ENCODE measurements at regions not wholly inside any gene's neighbourhood (a gene's known extent, or its start where the extent isn't known, plus 50 kb on each side); places are given as distances from the start of the nearest gene placed in this dataset.

- Histone ChIP-seq H3K4me1 (ENCODE audit: control insufficient read depth, insufficient read depth, low read length) (no peaks in the 10 kb centered on the region), H3K36me3 (ENCODE audit: control insufficient read depth in 2 of 2, insufficient read depth in 1 of 2, low read length in 2 of 2) (no peaks in the 10 kb centered on the region), H3K27ac (ENCODE audit: extremely low read depth, low read depth, low read length) (no peak overlapping the region), H3K4me3 (ENCODE audit: low read depth, low read length) (no peak overlapping the region), H3K9me3 (ENCODE audit: control insufficient read depth, insufficient read depth, low read depth, low read length) (no peaks in the 10 kb centered on the region)
- no peak for TF ChIP-seq ZNF311 (tag by site-specific recombination; IDR thresholded peaks at IDR 0.05; ENCODE audit: borderline replicate concordance)
- no peak for TF ChIP-seq ZBTB21 (tag by site-specific recombination; IDR thresholded peaks at IDR 0.05)
- no peak for TF ChIP-seq ZBTB1 (tag by site-specific recombination; IDR thresholded peaks at IDR 0.05)
- no peak for TF ChIP-seq ZNF571 (tag by site-specific recombination; IDR thresholded peaks at IDR 0.05)
- TF ChIP-seq BCL11A (tag by site-specific recombination; IDR thresholded peaks at IDR 0.05; ENCODE audit: low read depth) = no peak
- TF ChIP-seq, protein P1, sequence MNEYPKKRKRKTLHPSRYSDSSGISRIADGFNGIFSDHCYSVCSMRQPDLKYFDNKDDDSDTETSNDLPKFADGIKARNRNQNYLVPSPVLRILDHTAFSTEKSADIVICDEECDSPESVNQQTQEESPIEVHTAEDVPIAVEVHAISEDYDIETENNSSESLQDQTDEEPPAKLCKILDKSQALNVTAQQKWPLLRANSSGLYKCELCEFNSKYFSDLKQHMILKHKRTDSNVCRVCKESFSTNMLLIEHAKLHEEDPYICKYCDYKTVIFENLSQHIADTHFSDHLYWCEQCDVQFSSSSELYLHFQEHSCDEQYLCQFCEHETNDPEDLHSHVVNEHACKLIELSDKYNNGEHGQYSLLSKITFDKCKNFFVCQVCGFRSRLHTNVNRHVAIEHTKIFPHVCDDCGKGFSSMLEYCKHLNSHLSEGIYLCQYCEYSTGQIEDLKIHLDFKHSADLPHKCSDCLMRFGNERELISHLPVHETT (tag by site-specific recombination; IDR thresholded peaks at IDR 0.05) = no peak
- TF ChIP-seq ZFHX2 (tag by site-specific recombination; conservative IDR thresholded peaks at IDR 0.05) = no peak
- TF ChIP-seq OSR2 (tag by site-specific recombination; IDR thresholded peaks at IDR 0.05) = no peak
- no peak for TF ChIP-seq ZNF112 (tag by site-specific recombination; IDR thresholded peaks at IDR 0.05)
- no peak for TF ChIP-seq ZBTB48 (tag by site-specific recombination; IDR thresholded peaks at IDR 0.05)
- TF ChIP-seq ZNF549 (tag by site-specific recombination; IDR thresholded peaks at IDR 0.05) = no peak
- TF ChIP-seq, protein P2, sequence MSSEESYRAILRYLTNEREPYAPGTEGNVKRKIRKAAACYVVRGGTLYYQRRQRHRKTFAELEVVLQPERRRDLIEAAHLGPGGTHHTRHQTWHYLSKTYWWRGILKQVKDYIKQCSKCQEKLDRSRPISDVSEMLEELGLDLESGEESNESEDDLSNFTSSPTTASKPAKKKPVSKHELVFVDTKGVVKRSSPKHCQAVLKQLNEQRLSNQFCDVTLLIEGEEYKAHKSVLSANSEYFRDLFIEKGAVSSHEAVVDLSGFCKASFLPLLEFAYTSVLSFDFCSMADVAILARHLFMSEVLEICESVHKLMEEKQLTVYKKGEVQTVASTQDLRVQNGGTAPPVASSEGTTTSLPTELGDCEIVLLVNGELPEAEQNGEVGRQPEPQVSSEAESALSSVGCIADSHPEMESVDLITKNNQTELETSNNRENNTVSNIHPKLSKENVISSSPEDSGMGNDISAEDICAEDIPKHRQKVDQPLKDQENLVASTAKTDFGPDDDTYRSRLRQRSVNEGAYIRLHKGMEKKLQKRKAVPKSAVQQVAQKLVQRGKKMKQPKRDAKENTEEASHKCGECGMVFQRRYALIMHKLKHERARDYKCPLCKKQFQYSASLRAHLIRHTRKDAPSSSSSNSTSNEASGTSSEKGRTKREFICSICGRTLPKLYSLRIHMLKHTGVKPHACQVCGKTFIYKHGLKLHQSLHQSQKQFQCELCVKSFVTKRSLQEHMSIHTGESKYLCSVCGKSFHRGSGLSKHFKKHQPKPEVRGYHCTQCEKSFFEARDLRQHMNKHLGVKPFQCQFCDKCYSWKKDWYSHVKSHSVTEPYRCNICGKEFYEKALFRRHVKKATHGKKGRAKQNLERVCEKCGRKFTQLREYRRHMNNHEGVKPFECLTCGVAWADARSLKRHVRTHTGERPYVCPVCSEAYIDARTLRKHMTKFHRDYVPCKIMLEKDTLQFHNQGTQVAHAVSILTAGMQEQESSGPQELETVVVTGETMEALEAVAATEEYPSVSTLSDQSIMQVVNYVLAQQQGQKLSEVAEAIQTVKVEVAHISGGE (tag by site-specific recombination; conservative IDR thresholded peaks at IDR 0.05; ENCODE audit: low read depth) = no peak
- TF ChIP-seq GLIS1 (tag by site-specific recombination; IDR thresholded peaks at IDR 0.05) = no peak
- no peak for TF ChIP-seq ZNF274 (IDR thresholded peaks at IDR 0.05; ENCODE audit: low read length)
- TF ChIP-seq ZNF274 (tag by site-specific recombination; IDR thresholded peaks at IDR 0.05; ENCODE audit: borderline replicate concordance) = no peak
- no peak for TF ChIP-seq ZNF292 (tag by site-specific recombination; IDR thresholded peaks at IDR 0.05; ENCODE audit: borderline replicate concordance, low read depth)
- no peak for TF ChIP-seq ZNF585B (tag by site-specific recombination; IDR thresholded peaks at IDR 0.05)
- TF ChIP-seq, protein P3, sequence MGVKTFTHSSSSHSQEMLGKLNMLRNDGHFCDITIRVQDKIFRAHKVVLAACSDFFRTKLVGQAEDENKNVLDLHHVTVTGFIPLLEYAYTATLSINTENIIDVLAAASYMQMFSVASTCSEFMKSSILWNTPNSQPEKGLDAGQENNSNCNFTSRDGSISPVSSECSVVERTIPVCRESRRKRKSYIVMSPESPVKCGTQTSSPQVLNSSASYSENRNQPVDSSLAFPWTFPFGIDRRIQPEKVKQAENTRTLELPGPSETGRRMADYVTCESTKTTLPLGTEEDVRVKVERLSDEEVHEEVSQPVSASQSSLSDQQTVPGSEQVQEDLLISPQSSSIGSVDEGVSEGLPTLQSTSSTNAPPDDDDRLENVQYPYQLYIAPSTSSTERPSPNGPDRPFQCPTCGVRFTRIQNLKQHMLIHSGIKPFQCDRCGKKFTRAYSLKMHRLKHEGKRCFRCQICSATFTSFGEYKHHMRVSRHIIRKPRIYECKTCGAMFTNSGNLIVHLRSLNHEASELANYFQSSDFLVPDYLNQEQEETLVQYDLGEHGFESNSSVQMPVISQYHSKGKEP (tag by site-specific recombination; IDR thresholded peaks at IDR 0.05) = no peak
- TF ChIP-seq ZNF792 (tag by site-specific recombination; IDR thresholded peaks at IDR 0.05) = no peak
- TF ChIP-seq WT1 (tag by site-specific recombination; IDR thresholded peaks at IDR 0.05) = no peak
- no peak for TF ChIP-seq ZNF140 (tag by site-specific recombination; IDR thresholded peaks at IDR 0.05)
- ChIA-PET POLR2A (no interaction called here), CTCF (no interaction called here)
Observed at GRCh38 chr13:40475617-40476016, 190.8 kb downstream of the FOXO1 start.
